H1 (cell line): ENCODE measurements at regions not wholly inside any gene's neighbourhood (a gene's known extent, or its start where the extent isn't known, plus 50 kb on each side); places are given as distances from the start of the nearest gene placed in this dataset.

ENCODE experiments used
- CBX8 ChIP-seq: fragments of 300-800, 300-1000 bp; sonication (generic); IDR thresholded peaks from 2 replicates; pipeline ENCODE4 v1.7.1; 2016; ENCODE audit warnings: low read depth, low read length, borderline replicate concordance
- CREB1 ChIP-seq: IDR thresholded peaks from 2 replicates; pipeline ENCODE4 v1.6.1; 2012; ENCODE audit warnings: inconsistent platforms
- KDM1A ChIP-seq: fragments of 200-600, 300-600 bp; sonication (generic); IDR thresholded peaks from 2 replicates; pipeline ENCODE4 v1.7.1; 2016; ENCODE audit warnings: mild to moderate bottlenecking, low read length, borderline replicate concordance
- SAP30 ChIP-seq: fragments of 300-600 bp; sonication (generic); IDR thresholded peaks from 2 replicates; pipeline ENCODE4 v1.7.1; 2012; ENCODE audit warnings: low read length, moderate library complexity, mild to moderate bottlenecking, inconsistent platforms; ENCODE audit not compliant: insufficient read depth, insufficient replicate concordance

DNA sequence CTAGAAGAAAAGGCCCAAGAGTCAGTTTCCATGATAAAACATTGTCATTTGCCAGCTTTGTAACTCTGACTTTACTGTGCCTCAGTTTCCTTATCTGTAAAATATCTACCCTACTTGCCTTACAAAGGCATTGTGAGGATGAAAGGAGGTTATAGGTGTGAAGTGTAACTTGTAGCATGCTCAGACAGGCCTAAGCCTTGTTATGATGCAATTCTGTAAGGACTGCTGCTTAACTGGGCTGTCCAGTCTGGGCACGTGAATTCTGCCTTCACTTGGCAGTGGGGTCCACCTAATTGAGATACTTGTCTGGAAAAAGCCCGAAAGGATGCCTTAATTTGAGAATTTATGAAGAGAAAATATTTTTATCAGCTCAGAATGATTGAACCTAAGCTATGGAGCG is 114.5 kb upstream of the DYRK2 start (continued):
- no peak for TF ChIP-seq CREB1
- no peak for TF ChIP-seq SAP30
- TF ChIP-seq CBX8, result no peak
- no peak for TF ChIP-seq KDM1A
